Endothelial cell of umbilical vein (primary cell): ENCODE measurements at regions not wholly inside any gene's neighbourhood (a gene's known extent, or its start where the extent isn't known, plus 50 kb on each side); places are given as distances from the start of the nearest gene placed in this dataset.

Source experiments
- BruUV-seq: library from RNA; stranded (reverse); fragments of 400-500 nt; replicated peaks from 2 replicates; lab custom pipeline; 2021; lab: Mats Ljungman, UMichigan
- CTCF ChIA-PET: fragments of 300-600, 350-600 bp; sonication (Branson Sonifier 250); formaldehyde crosslinking; loops from one replicate; lab custom pipeline; 2021; ENCODE audit warnings: antibody characterized with exemption, inconsistent platforms; lab: Charles Lee
- POLR2A ChIA-PET: fragments of 300-600, 350-600 bp; sonication (Branson Sonifier 250); formaldehyde crosslinking; loops from one replicate; lab custom pipeline; 2021; ENCODE audit warnings: antibody characterized with exemption, inconsistent platforms; lab: Charles Lee
- DNase-seq: peaks from one replicate; pipeline ENCODE4 v3.0.0-alpha.2; 2011; ENCODE audit warnings: low read depth, low spot score
- FAIRE-seq: peaks from 2 replicates; lab custom pipeline; 2011; peaks lifted over from hg19 to GRCh38; lab: Jason Lieb, UNC
- H2AFZ ChIP-seq: 2 replicates; pipeline ENCODE4 v1.6.0; 2012; ENCODE audit warnings: low read depth, low read length, control low read depth, inconsistent platforms
- H3K27ac ChIP-seq: 2 replicates; pipeline ENCODE4 v1.5.1; 2011; ENCODE audit warnings: low read depth, mild to moderate bottlenecking, control low read depth, low read length, moderate library complexity; ENCODE audit not compliant: insufficient read depth
- H3K27me3 ChIP-seq, 2 experiments: 2 replicates each; pipeline versions ENCODE4 v1.6.0 to v1.6.1; 2011; ENCODE audit warnings: low read length in 2 of 2, mixed read lengths in 1 of 2; ENCODE audit not compliant: control insufficient read depth in 2 of 2, insufficient read depth in 2 of 2
- H3K36me3 ChIP-seq, 2 experiments: 2 replicates in 1 of 2; 3 replicates in 1 of 2; pipeline ENCODE4 v1.5.1; 2011; ENCODE audit warnings: low read length in 2 of 2, mild to moderate bottlenecking in 1 of 2, moderate library complexity in 1 of 2; ENCODE audit not compliant: control insufficient read depth in 2 of 2, insufficient read depth in 2 of 2; ENCODE audit errors: extremely low read depth in 1 of 2
- H3K4me1 ChIP-seq: 3 replicates; pipeline ENCODE4 v1.5.1; 2011; ENCODE audit warnings: mild to moderate bottlenecking, low read length; ENCODE audit not compliant: control insufficient read depth, insufficient read depth; ENCODE audit errors: extremely low read depth
- H3K4me2 ChIP-seq: 2 replicates; pipeline ENCODE4 v1.6.1; 2011; ENCODE audit warnings: low read length, control low read depth, mixed read lengths; ENCODE audit not compliant: insufficient read depth
- H3K4me3 ChIP-seq, 3 experiments: fragments of 200-600 bp in 1 of 3; sonication (generic), shearing (Covaris generic) in 1 of 3; replicated peaks in 1 of 3; 2 replicates each; pipeline ENCODE4 v1.5.1; 2011 to 2016; ENCODE audit warnings: control low read depth in 3 of 3, low read length in 3 of 3, mild to moderate bottlenecking in 2 of 3, inconsistent platforms in 1 of 3, low read depth in 1 of 3, moderate library complexity in 1 of 3; ENCODE audit not compliant: insufficient read depth in 1 of 3
- H3K79me2 ChIP-seq: 2 replicates; pipeline ENCODE4 v1.6.0; 2012; ENCODE audit warnings: low read length, inconsistent platforms; ENCODE audit not compliant: control insufficient read depth, insufficient read depth
- H3K9ac ChIP-seq: replicated peaks from 2 replicates; pipeline ENCODE3; 2011; ENCODE audit warnings: low read length, control low read depth; ENCODE audit not compliant: insufficient read depth; ENCODE audit errors: extremely low read depth
- H3K9me1 ChIP-seq: replicated peaks from 3 replicates; pipeline ENCODE4 v1.6.0; 2011; ENCODE audit warnings: mild to moderate bottlenecking, low read length; ENCODE audit not compliant: control insufficient read depth, insufficient read depth; ENCODE audit errors: extremely low read depth
- H3K9me3 ChIP-seq: replicated peaks from 2 replicates; pipeline ENCODE4 v1.5.1; 2012; ENCODE audit warnings: low read length, inconsistent platforms; ENCODE audit not compliant: control insufficient read depth, insufficient read depth
- H4K20me1 ChIP-seq: replicated peaks from 2 replicates; pipeline ENCODE3; 2011; ENCODE audit warnings: mild to moderate bottlenecking, low read length; ENCODE audit not compliant: control insufficient read depth, insufficient read depth; ENCODE audit errors: extremely low read depth
- CTCF ChIP-seq, 2 donors: IDR thresholded peaks; 1 replicate in 1 of 2; 2 replicates in 1 of 2; pipeline ENCODE4 v1.5.1; 2011; ENCODE audit warnings: low read length in 2 of 2, mild to moderate bottlenecking in 2 of 2, moderate library complexity in 2 of 2, control low read depth in 1 of 2, inconsistent platforms in 1 of 2, low read depth in 1 of 2; ENCODE audit not compliant: insufficient read depth in 1 of 2; ENCODE audit errors: extremely low read depth in 1 of 2
- EZH2 ChIP-seq: IDR thresholded peaks from 2 replicates; pipeline ENCODE4 v1.6.1; 2012; ENCODE audit warnings: borderline replicate concordance, low read depth, mild to moderate bottlenecking, moderate library complexity, low read length, inconsistent platforms; ENCODE audit not compliant: severe bottlenecking
- FOS ChIP-seq: IDR thresholded peaks from 2 replicates; pipeline ENCODE4 v1.6.1; 2011; ENCODE audit warnings: mild to moderate bottlenecking, low read length, moderate library complexity, borderline replicate concordance; ENCODE audit not compliant: insufficient read depth
- GATA2 ChIP-seq: IDR thresholded peaks from 2 replicates; pipeline ENCODE4 v1.7.0; 2011; ENCODE audit warnings: low read depth, mild to moderate bottlenecking, moderate library complexity, mixed read lengths, low read length; ENCODE audit not compliant: insufficient read length, insufficient read depth
- JUN ChIP-seq: IDR thresholded peaks from 2 replicates; pipeline ENCODE4 v1.6.1; 2011; ENCODE audit warnings: borderline replicate concordance, low read depth; ENCODE audit not compliant: insufficient read length, insufficient read depth
- MAX ChIP-seq: IDR thresholded peaks from 2 replicates; pipeline ENCODE4 v1.6.1; 2011; ENCODE audit not compliant: insufficient read depth, insufficient read length
- MYC ChIP-seq: IDR thresholded peaks from one replicate; pipeline ENCODE4 v1.6.1; 2011; ENCODE audit warnings: mild to moderate bottlenecking, low read depth, low read length
- POLR2A ChIP-seq: IDR thresholded peaks from 2 replicates; pipeline ENCODE4 v1.6.1; 2012; ENCODE audit warnings: low read depth, mild to moderate bottlenecking, control low read depth, low read length
- POLR2AphosphoS5 ChIP-seq: IDR thresholded peaks from 2 replicates; pipeline ENCODE4 v1.6.1; 2012; ENCODE audit warnings: low read depth, mild to moderate bottlenecking, control low read depth, low read length, moderate library complexity; ENCODE audit not compliant: insufficient read depth
- dilution Hi-C: fragments of 300-500 bp; cut with MboI; formaldehyde crosslinking; loops from one replicate; pipeline ENCODE4 v1.15.0; 2019; ENCODE audit warnings: low sequenced_read_pairs; ENCODE audit not compliant: extremely low pct_ligation_motif_present
- intact Hi-C: fragments of 100-400 bp; cut with micrococcal nuclease; formaldehyde crosslinking; loops from one replicate; pipeline ENCODE4 v1.10.0; 2022

- FAIRE-seq (no peak), DNase-seq (no peak)
- H3K9me3 ChIP-seq = no peaks in the 10 kb centered on the region
- H3K4me3 ChIP-seq = no peak overlapping the region
- no peak for TF ChIP-seq JUN
- no peak for TF ChIP-seq CTCF (IDR thresholded peaks at IDR 0.05; ENCODE audit: extremely low read depth in 1 of 2, insufficient read depth in 1 of 2, low read depth in 1 of 2, low read length in 2 of 2)
- TF ChIP-seq MYC = no peak
- TF ChIP-seq EZH2 = no peak
- no peak for TF ChIP-seq MAX
- TF ChIP-seq POLR2A = no peak
- H3K9ac ChIP-seq = no peak overlapping the region
- no TSS peak for BruUV-seq
- POLR2A ChIA-PET = no interaction called here
- H3K9me1 ChIP-seq = no peaks in the 10 kb centered on the region
- intact Hi-C loops = no loop called here
- H3K27ac ChIP-seq = no peak overlapping the region
- dilution Hi-C loops = no loop called here
- H3K36me3 ChIP-seq = no peaks in the 10 kb centered on the region
- H3K27me3 ChIP-seq = no peaks in the 10 kb centered on the region
- no peak overlapping the region for H3K4me2 ChIP-seq
- H4K20me1 ChIP-seq = no peaks in the 10 kb centered on the region
- CTCF ChIA-PET = no interaction called here
- H3K4me1 ChIP-seq = no peaks in the 10 kb centered on the region
- H3K79me2 ChIP-seq = no peaks in the 10 kb centered on the region
- H2AFZ ChIP-seq = no peak overlapping the region
Measured at GRCh38 chr5:130693509-130693908, 471.5 kb downstream of the HINT1 start.

GRCh38 chr5:130692770-130693169 is 472.3 kb downstream of the HINT1 start:
- H3K4me3 ChIP-seq = no peak overlapping the region
- no peak overlapping the region for H3K4me2 ChIP-seq
- TF ChIP-seq POLR2A = no peak
- TF ChIP-seq POLR2AphosphoS5 = no peak
- TF ChIP-seq CTCF (IDR thresholded peaks at IDR 0.05; ENCODE audit: extremely low read depth in 1 of 2, insufficient read depth in 1 of 2, low read depth in 1 of 2, low read length in 2 of 2) = no peak
- TF ChIP-seq JUN = no peak
- TF ChIP-seq FOS = no peak
- TF ChIP-seq MYC = no peak
- TF ChIP-seq EZH2 = no peak
- no peak for TF ChIP-seq GATA2
- no peak for TF ChIP-seq MAX
- FAIRE-seq (no peak), DNase-seq (no peak)
- no peak overlapping the region for H3K27ac ChIP-seq
- no peaks in the 10 kb centered on the region for H3K79me2 ChIP-seq
- no peak overlapping the region for H2AFZ ChIP-seq
- no peaks in the 10 kb centered on the region for H3K9me1 ChIP-seq
- dilution Hi-C loops (no loop called here), intact Hi-C loops (no loop called here)
- no peaks in the 10 kb centered on the region for H4K20me1 ChIP-seq
- H3K36me3 ChIP-seq = no peaks in the 10 kb centered on the region
- no peak overlapping the region for H3K9ac ChIP-seq
- ChIA-PET POLR2A (no interaction called here), CTCF (no interaction called here)
- no TSS peak for BruUV-seq
- H3K27me3 ChIP-seq = no peaks in the 10 kb centered on the region
- H3K9me3 ChIP-seq = no peaks in the 10 kb centered on the region
- H3K4me1 ChIP-seq = no peaks in the 10 kb centered on the region
